Chondrocyte (in vitro differentiated cells): ENCODE measurements at regions not wholly inside any gene's neighbourhood (a gene's known extent, or its start where the extent isn't known, plus 50 kb on each side); places are given as distances from the start of the nearest gene placed in this dataset.

Experiments used
- DNase-seq: peaks from one replicate; pipeline ENCODE4 v3.0.0; 2021; ENCODE audit warnings: mixed read lengths, low spot score
- H3K27ac Mint-ChIP-seq: one replicate; pipeline ENCODE4 v1.8.0; 2021; ENCODE audit warnings: mild to moderate bottlenecking, moderate library complexity, mixed read lengths; ENCODE audit not compliant: unreplicated experiment
- H3K27me3 Mint-ChIP-seq: 2 replicates; pipeline ENCODE4 v1.8.0; 2021; ENCODE audit warnings: low read depth, mixed read lengths
- H3K36me3 Mint-ChIP-seq: 2 replicates; pipeline ENCODE4 v1.8.0; 2021; ENCODE audit warnings: low read depth, mixed read lengths
- H3K4me1 Mint-ChIP-seq: 2 replicates; pipeline ENCODE4 v1.8.0; 2021; ENCODE audit warnings: low read depth, mild to moderate bottlenecking, mixed read lengths
- H3K4me3 Mint-ChIP-seq: one replicate; pipeline ENCODE4 v1.8.0; 2021; ENCODE audit warnings: mild to moderate bottlenecking, moderate library complexity, mixed read lengths; ENCODE audit not compliant: unreplicated experiment
- H3K9me3 Mint-ChIP-seq: 2 replicates; pipeline ENCODE4 v1.8.0; 2021; ENCODE audit warnings: low read depth, mixed read lengths
- TF ChIP-seq, protein P1 (sequence below): fragments of 200-600 bp; sonication (generic); IDR thresholded peaks from 2 replicates; pipeline ENCODE4 v1.5.0; 2021; ENCODE audit warnings: antibody characterized with exemption, mild to moderate bottlenecking, moderate library complexity

DNA sequence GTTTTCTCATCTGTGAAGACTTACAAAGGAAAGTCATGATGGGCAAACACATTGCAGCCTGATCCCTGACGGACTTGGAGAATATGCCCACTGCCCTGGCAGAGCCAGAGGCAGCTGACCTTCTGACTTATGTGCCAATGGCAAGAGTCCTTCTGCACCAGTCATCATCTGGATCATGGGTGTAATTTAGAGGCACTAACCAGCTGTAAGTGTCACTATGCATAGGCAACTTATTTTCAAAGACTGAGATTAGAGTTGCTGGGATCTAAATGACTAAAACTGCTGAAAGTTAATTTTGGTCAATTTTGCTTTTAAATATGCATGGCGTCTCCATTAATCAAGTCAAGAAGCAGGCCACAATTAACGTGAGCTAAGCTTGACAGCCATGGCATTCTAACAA is 261.2 kb downstream of the BCL11A start:
- Mint-ChIP-seq H3K9me3 (peaks cover 3% of the 10 kb centered on the region), H3K4me3 (no peak overlapping the region), H3K27ac (no peak overlapping the region), H3K4me1 (no peaks in the 10 kb centered on the region), H3K27me3 (peaks cover 12% of the 10 kb centered on the region), H3K36me3 (no peaks in the 10 kb centered on the region)
- DNase-seq: no peak
- TF ChIP-seq, protein P1, sequence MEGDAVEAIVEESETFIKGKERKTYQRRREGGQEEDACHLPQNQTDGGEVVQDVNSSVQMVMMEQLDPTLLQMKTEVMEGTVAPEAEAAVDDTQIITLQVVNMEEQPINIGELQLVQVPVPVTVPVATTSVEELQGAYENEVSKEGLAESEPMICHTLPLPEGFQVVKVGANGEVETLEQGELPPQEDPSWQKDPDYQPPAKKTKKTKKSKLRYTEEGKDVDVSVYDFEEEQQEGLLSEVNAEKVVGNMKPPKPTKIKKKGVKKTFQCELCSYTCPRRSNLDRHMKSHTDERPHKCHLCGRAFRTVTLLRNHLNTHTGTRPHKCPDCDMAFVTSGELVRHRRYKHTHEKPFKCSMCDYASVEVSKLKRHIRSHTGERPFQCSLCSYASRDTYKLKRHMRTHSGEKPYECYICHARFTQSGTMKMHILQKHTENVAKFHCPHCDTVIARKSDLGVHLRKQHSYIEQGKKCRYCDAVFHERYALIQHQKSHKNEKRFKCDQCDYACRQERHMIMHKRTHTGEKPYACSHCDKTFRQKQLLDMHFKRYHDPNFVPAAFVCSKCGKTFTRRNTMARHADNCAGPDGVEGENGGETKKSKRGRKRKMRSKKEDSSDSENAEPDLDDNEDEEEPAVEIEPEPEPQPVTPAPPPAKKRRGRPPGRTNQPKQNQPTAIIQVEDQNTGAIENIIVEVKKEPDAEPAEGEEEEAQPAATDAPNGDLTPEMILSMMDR: no peak

DNA sequence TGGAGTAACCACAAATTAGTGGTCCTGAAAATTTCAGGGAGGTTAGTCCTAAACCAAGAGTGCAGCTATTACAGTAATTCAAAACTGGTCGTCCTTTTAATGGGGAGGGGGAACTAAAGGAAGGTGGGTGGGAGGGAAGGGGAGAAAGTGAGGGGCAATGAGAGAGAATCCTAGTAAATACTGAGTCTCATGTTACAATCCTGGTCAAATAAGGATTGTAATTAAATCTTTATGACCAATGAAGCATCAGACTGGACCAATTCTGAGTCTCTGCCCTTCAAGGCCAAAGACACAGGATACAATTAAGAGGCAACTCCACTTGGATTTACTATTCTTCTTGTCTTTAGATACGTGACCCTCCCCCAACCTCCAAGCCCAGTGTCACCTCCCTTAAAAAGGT is 262.9 kb downstream of the BCL11A start:
- H3K4me3 Mint-ChIP-seq: no peak overlapping the region
- peaks cover 3% of the 10 kb centered on the region for H3K9me3 Mint-ChIP-seq
- no peaks in the 10 kb centered on the region for H3K36me3 Mint-ChIP-seq
- H3K27ac Mint-ChIP-seq: no peak overlapping the region
- peaks cover 12% of the 10 kb centered on the region for H3K27me3 Mint-ChIP-seq
- H3K4me1 Mint-ChIP-seq: no peaks in the 10 kb centered on the region
- no peak for DNase-seq
- TF ChIP-seq, protein P1: no peak

DNA sequence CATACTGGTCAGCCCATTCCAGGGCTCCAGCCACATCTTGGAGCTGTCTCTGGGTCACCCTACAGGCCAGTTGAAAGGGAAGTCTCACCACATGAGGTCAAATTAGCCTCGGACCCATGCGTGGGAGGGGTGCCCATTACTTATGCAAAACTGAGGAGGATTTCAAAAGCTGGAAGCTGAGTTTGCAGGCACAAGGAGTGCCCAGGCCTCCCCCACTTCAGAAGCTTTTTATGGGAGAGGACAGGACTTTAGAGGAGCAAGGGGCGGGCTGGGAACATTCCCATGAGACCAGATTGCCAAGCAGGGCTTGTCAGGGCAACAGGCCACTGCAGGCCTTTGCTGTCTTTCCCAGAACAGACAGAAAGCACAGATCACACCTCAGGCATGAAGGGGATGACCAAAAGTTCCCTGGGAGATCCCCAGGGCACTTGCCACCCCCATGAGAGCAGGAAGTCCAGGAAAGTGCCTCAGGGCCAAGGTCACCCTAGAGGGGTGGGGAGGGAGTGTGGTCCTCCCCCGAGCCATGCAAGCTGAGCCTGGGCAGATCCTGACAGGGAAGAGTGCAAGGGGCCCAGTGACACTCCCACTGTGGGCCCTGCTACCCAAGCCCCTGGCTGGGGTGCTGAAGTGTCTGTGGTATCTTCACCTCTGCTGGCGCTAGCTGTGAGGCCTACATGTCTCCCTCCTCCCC is 267.7 kb downstream of the BCL11A start:
- TF ChIP-seq, protein P1: no peak
- H3K4me3 Mint-ChIP-seq: no peak overlapping the region
- H3K9me3 Mint-ChIP-seq: no peaks in the 10 kb centered on the region
- no peak overlapping the region for H3K27ac Mint-ChIP-seq
- no peaks in the 10 kb centered on the region for H3K36me3 Mint-ChIP-seq
- H3K4me1 Mint-ChIP-seq: no peaks in the 10 kb centered on the region
- DNase-seq: no peak
- peaks cover 10% of the 10 kb centered on the region for H3K27me3 Mint-ChIP-seq

DNA sequence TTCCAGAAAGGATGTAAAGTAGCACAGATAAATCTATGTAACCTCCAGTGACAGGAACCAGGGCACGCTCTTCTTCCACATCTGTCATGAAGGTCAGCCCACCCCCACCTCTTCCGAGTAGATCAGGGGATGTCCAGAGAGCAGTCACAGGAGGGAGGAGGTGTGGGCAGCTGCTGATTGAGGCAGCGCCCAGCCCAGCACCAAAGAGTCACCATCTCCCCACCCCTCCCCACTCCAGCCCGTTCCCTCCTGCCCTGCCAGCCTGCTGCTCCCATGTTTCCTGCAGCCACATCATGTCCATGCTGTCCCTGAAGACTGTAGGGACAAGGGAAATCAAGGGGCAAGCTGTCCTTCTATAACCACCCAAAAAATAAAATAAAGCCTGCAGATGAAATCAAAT is 269.8 kb downstream of the BCL11A start:
- Mint-ChIP-seq H3K27me3 (peaks cover 8% of the 10 kb centered on the region), H3K4me1 (no peaks in the 10 kb centered on the region), H3K36me3 (no peaks in the 10 kb centered on the region), H3K4me3 (no peak overlapping the region), H3K9me3 (no peaks in the 10 kb centered on the region), H3K27ac (no peak overlapping the region)
- TF ChIP-seq, protein P1: no peak
- DNase-seq: no peak

DNA sequence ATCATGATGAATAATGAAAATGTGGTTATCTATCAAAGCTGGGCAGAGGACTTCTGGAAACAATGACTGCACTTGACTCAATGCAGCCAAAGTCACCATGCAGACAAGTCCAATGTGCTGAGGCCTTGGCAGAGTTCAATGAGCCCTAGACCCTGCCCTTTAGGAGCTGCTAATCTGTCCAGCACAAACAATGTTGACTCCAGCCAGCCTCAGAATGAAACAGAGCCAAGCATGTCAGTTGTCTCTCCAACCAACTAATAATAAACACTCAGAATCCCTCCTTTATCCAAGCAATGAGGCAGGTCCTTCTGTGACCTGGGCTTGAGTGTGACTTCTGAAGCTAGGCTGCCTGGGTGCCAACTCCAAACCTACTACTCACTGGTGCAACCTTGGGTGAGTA is 270.6 kb downstream of the BCL11A start:
- Mint-ChIP-seq H3K36me3 (no peaks in the 10 kb centered on the region), H3K4me1 (no peaks in the 10 kb centered on the region), H3K9me3 (no peaks in the 10 kb centered on the region), H3K27me3 (peaks cover 11% of the 10 kb centered on the region), H3K4me3 (no peak overlapping the region), H3K27ac (no peak overlapping the region)
- no peak for DNase-seq
- TF ChIP-seq, protein P1: no peak
